ENCODE measurements at regions not wholly inside any gene's neighbourhood (a gene's known extent, or its start where the extent isn't known, plus 50 kb on each side); places are given as distances from the start of the nearest gene placed in this dataset.

- DNase-seq = no peak
These were observed 450.0 kb upstream of the RASGEF1B start for GRCh38 chr4:81921751-81922159.

GRCh38 chr4:81919810-81920209 lies 448.1 kb upstream of the RASGEF1B start:
- DNase-seq = no peak

GRCh38 chr4:81919223-81919622 lies 447.5 kb upstream of the RASGEF1B start:
- DNase-seq = no peak

- no peak for DNase-seq
These were observed 443.7 kb upstream of the RASGEF1B start for GRCh38 chr4:81915430-81915829.

GRCh38 chr4:81914623-81915022 lies 442.9 kb upstream of the RASGEF1B start:
- DNase-seq = no peak

- DNase-seq = peak; percentile 35 to 54
These were observed 441.7 kb upstream of the RASGEF1B start for GRCh38 chr4:81913427-81913879.

GRCh38 chr4:81912376-81913030 lies 440.8 kb upstream of the RASGEF1B start:
- DNase-seq = no peak

- DNase-seq = no peak
These were observed 435.2 kb upstream of the RASGEF1B start for GRCh38 chr4:81906905-81907304.

- DNase-seq = no peak
These were observed 434.3 kb upstream of the RASGEF1B start for GRCh38 chr4:81905971-81906370.

- DNase-seq = no peak
These were observed 432.4 kb upstream of the RASGEF1B start for GRCh38 chr4:81904121-81904520.

GRCh38 chr4:81903212-81903611 lies 431.5 kb upstream of the RASGEF1B start:
- no peak for DNase-seq

- DNase-seq = no peak
These were observed 427.3 kb upstream of the RASGEF1B start for GRCh38 chr4:81898862-81899504.

GRCh38 chr4:81896936-81897335 lies 425.2 kb upstream of the RASGEF1B start:
- DNase-seq = no peak

- no peak for DNase-seq
These were observed 419.6 kb upstream of the RASGEF1B start for GRCh38 chr4:81891005-81891996.

- DNase-seq = no peak
These were observed 413.3 kb upstream of the RASGEF1B start for GRCh38 chr4:81884986-81885385.

GRCh38 chr4:81883530-81884450 lies 412.1 kb upstream of the RASGEF1B start:
- DNase-seq = no peak

GRCh38 chr4:81883004-81883403 lies 411.3 kb upstream of the RASGEF1B start:
- DNase-seq = no peak

- DNase-seq = no peak
These were observed 410.3 kb upstream of the RASGEF1B start for GRCh38 chr4:81881855-81882621.

GRCh38 chr4:81876106-81876505 lies 404.4 kb upstream of the RASGEF1B start:
- DNase-seq = no peak

GRCh38 chr4:81874661-81875515 lies 403.2 kb upstream of the RASGEF1B start:
- no peak for DNase-seq

GRCh38 chr4:81870275-81870674 lies 398.6 kb upstream of the RASGEF1B start:
- no peak for DNase-seq
